Activated CD8-positive, alpha-beta memory T cell treated with anti-CD3 and anti-CD28 coated beads for 24 hours (primary cell): ENCODE measurements at regions not wholly inside any gene's neighbourhood (a gene's known extent, or its start where the extent isn't known, plus 50 kb on each side); places are given as distances from the start of the nearest gene placed in this dataset.

Experiments used
- DNase-seq: peaks from one replicate; pipeline ENCODE4 v3.0.0-alpha.2; 2020

- no peak for DNase-seq
These were observed 260.1 kb downstream of the PRL start for GRCh38 chr6:22036699-22037098.

GRCh38 chr6:22041797-22042480 is 254.9 kb downstream of the PRL start:
- DNase-seq, result no peak

GRCh38 chr6:22042706-22043105 is 254.1 kb downstream of the PRL start:
- no peak for DNase-seq

- no peak for DNase-seq
These were observed 253.4 kb downstream of the PRL start for GRCh38 chr6:22043284-22043962.

- DNase-seq, result no peak
These were observed 251.4 kb downstream of the PRL start for GRCh38 chr6:22045261-22045912.

- DNase-seq, result no peak
These were observed 247.8 kb downstream of the PRL start for GRCh38 chr6:22049002-22049401.

GRCh38 chr6:22053391-22053997 is 243.3 kb downstream of the PRL start:
- DNase-seq, result no peak

GRCh38 chr6:22056398-22056797 is 240.4 kb downstream of the PRL start:
- no peak for DNase-seq

- DNase-seq, result no peak
These were observed 238.9 kb downstream of the PRL start for GRCh38 chr6:22057962-22058361.

- no peak for DNase-seq
These were observed 237.7 kb downstream of the PRL start for GRCh38 chr6:22059126-22059525.

GRCh38 chr6:22059946-22060345 is 236.9 kb downstream of the PRL start:
- no peak for DNase-seq

GRCh38 chr6:22062807-22063408 is 233.9 kb downstream of the PRL start:
- DNase-seq, result peak; percentile 72

- DNase-seq, result no peak
These were observed 232.3 kb downstream of the PRL start for GRCh38 chr6:22064558-22064957.

- no peak for DNase-seq
These were observed 229.7 kb downstream of the PRL start for GRCh38 chr6:22067122-22067521.

GRCh38 chr6:22067671-22068070 is 229.2 kb downstream of the PRL start:
- DNase-seq, result no peak

- no peak for DNase-seq
These were observed 228.1 kb downstream of the PRL start for GRCh38 chr6:22068561-22069305.

GRCh38 chr6:22069306-22069800 is 227.5 kb downstream of the PRL start:
- no peak for DNase-seq

- DNase-seq, result no peak
These were observed 225.4 kb downstream of the PRL start for GRCh38 chr6:22071270-22072041.

GRCh38 chr6:22072949-22073348 is 223.9 kb downstream of the PRL start:
- DNase-seq, result no peak

GRCh38 chr6:22073516-22074198 is 223.2 kb downstream of the PRL start:
- no peak for DNase-seq

GRCh38 chr6:22078288-22078687 is 218.5 kb downstream of the PRL start:
- DNase-seq, result no peak
